22Rv1 (cell line): ENCODE measurements at regions not wholly inside any gene's neighbourhood (a gene's known extent, or its start where the extent isn't known, plus 50 kb on each side); places are given as distances from the start of the nearest gene placed in this dataset.

Source experiments
- H3K27ac ChIP-seq: fragments of 450-650 bp; 2 replicates; pipeline ENCODE4 v1.5.1; 2017
- CTCF ChIP-seq: fragments of 450-650 bp; IDR thresholded peaks from 2 replicates; pipeline ENCODE4 v1.5.1; 2017; ENCODE audit warnings: mild to moderate bottlenecking
- ZFX ChIP-seq: fragments of 450-650 bp; IDR thresholded peaks from 2 replicates; pipeline ENCODE4 v1.6.1; 2017; ENCODE audit warnings: antibody characterized with exemption, borderline replicate concordance

- TF ChIP-seq CTCF, result no peak
- no peak for TF ChIP-seq ZFX
- H3K27ac ChIP-seq, result no peak overlapping the region
Measured at GRCh38 chr14:95466506-95466905, 49.9 kb downstream of the SYNE3 start.

GRCh38 chr14:95465936-95466335 lies 50.5 kb downstream of the SYNE3 start:
- H3K27ac ChIP-seq, result no peak overlapping the region
- TF ChIP-seq ZFX, result no peak
- no peak for TF ChIP-seq CTCF

GRCh38 chr14:95465358-95465757 lies 51.1 kb downstream of the SYNE3 start:
- H3K27ac ChIP-seq, result no peak overlapping the region
- TF ChIP-seq CTCF, result no peak
- no peak for TF ChIP-seq ZFX

GRCh38 chr14:95464514-95464913 lies 51.9 kb downstream of the SYNE3 start:
- H3K27ac ChIP-seq, result no peak overlapping the region
- TF ChIP-seq ZFX (no peak), CTCF (no peak)

- no peak for TF ChIP-seq CTCF
- no peak for TF ChIP-seq ZFX
- no peak overlapping the region for H3K27ac ChIP-seq
Measured at GRCh38 chr14:95464103-95464502, 52.3 kb downstream of the SYNE3 start.

GRCh38 chr14:95463171-95463901 lies 53.1 kb downstream of the SYNE3 start:
- H3K27ac ChIP-seq, result no peak overlapping the region
- TF ChIP-seq CTCF, result no peak
- no peak for TF ChIP-seq ZFX

GRCh38 chr14:95462491-95462890 lies 54.0 kb downstream of the SYNE3 start:
- no peak for TF ChIP-seq ZFX
- TF ChIP-seq CTCF, result no peak
- no peak overlapping the region for H3K27ac ChIP-seq
